GM21619 (cell line): ENCODE measurements at regions not wholly inside any gene's neighbourhood (a gene's known extent, or its start where the extent isn't known, plus 50 kb on each side); places are given as distances from the start of the nearest gene placed in this dataset.
"Not testable (repeated sequence)": the region's sequence is repeated elsewhere in the genome, so short reads cannot be mapped to it uniquely, and the experiment has no call there.

ENCODE experiments used
- ATAC-seq: cut with Tn5 transposase; IDR thresholded peaks from one replicate; pipeline ENCODE4 v1.9.1; 2021; ENCODE audit not compliant: unreplicated experiment

- no peak for ATAC-seq
Measured at GRCh38 chr3:35215525-35216500, 423.5 kb upstream of the ARPP21 start.

GRCh38 chr3:35216501-35217266 is 422.6 kb upstream of the ARPP21 start:
- ATAC-seq, result no peak

GRCh38 chr3:35223632-35224394 is 415.5 kb upstream of the ARPP21 start:
- ATAC-seq, result no peak

GRCh38 chr3:35224565-35225295 is 414.6 kb upstream of the ARPP21 start:
- no peak for ATAC-seq

GRCh38 chr3:35241236-35241635 is 398.1 kb upstream of the ARPP21 start:
- no peak for ATAC-seq

- no peak for ATAC-seq
Measured at GRCh38 chr3:35254917-35255316, 384.4 kb upstream of the ARPP21 start.

GRCh38 chr3:35257641-35258040 is 381.7 kb upstream of the ARPP21 start:
- ATAC-seq, result no peak

GRCh38 chr3:35262406-35262805 is 376.9 kb upstream of the ARPP21 start:
- no peak for ATAC-seq

GRCh38 chr3:35263477-35263876 is 375.8 kb upstream of the ARPP21 start:
- ATAC-seq, result no peak

GRCh38 chr3:35266065-35266464 is 373.3 kb upstream of the ARPP21 start:
- ATAC-seq, result not testable (repeated sequence)

GRCh38 chr3:35275768-35276167 is 363.6 kb upstream of the ARPP21 start:
- ATAC-seq, result no peak

GRCh38 chr3:35276568-35276967 is 362.8 kb upstream of the ARPP21 start:
- no peak for ATAC-seq

GRCh38 chr3:35291471-35292236 is 347.7 kb upstream of the ARPP21 start:
- no peak for ATAC-seq

- ATAC-seq, result no peak
Measured at GRCh38 chr3:35292568-35292967, 346.8 kb upstream of the ARPP21 start.

- no peak for ATAC-seq
Measured at GRCh38 chr3:35295906-35296305, 343.4 kb upstream of the ARPP21 start.

- no peak for ATAC-seq
Measured at GRCh38 chr3:35296533-35296932, 342.8 kb upstream of the ARPP21 start.

- ATAC-seq, result not testable (repeated sequence)
Measured at GRCh38 chr3:35296944-35297343, 342.4 kb upstream of the ARPP21 start.

GRCh38 chr3:35305406-35305805 is 333.9 kb upstream of the ARPP21 start:
- no peak for ATAC-seq

GRCh38 chr3:35307296-35307695 is 332.0 kb upstream of the ARPP21 start:
- no peak for ATAC-seq

GRCh38 chr3:35316841-35317240 is 322.5 kb upstream of the ARPP21 start:
- ATAC-seq, result not testable (repeated sequence)
